Activated CD4-positive, alpha-beta T cell treated with anti-CD3 and anti-CD28 coated beads, Interleukin-2, Interleukin-4, amounts not matched to agents 100 ng/mL and 50 ng/mL, durations not matched to agents 16 hours and 8 hours (primary cell): ENCODE measurements at regions not wholly inside any gene's neighbourhood (a gene's known extent, or its start where the extent isn't known, plus 50 kb on each side); places are given as distances from the start of the nearest gene placed in this dataset.

Source experiments
- DNase-seq: peaks from one replicate; pipeline ENCODE4 v3.0.0-alpha.2; 2020; ENCODE audit warnings: low spot score

- no peak for DNase-seq
These were observed 613.8 kb upstream of the TENM4 start for GRCh38 chr11:80054582-80055165.

DNA sequence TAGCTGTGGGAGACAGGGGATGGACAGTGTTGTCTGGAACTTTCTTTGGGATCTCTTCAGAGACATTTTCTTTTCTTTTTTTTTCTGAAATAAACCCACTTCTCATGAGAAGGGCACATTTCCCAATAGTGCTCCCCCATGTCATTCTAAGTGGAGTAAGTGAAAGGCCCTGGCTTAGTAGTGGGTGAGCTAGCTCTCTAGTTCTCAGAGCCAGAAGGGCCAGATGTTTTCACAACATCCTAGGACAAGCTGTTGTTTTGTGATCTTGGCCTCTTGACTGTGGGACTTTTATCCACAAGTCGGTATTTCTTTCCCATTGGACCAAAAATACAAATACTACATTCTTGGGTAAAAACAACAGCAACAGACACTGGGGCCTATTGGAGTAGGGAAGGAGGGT, 607.7 kb upstream of the TENM4 start:
- DNase-seq, result no peak

DNA sequence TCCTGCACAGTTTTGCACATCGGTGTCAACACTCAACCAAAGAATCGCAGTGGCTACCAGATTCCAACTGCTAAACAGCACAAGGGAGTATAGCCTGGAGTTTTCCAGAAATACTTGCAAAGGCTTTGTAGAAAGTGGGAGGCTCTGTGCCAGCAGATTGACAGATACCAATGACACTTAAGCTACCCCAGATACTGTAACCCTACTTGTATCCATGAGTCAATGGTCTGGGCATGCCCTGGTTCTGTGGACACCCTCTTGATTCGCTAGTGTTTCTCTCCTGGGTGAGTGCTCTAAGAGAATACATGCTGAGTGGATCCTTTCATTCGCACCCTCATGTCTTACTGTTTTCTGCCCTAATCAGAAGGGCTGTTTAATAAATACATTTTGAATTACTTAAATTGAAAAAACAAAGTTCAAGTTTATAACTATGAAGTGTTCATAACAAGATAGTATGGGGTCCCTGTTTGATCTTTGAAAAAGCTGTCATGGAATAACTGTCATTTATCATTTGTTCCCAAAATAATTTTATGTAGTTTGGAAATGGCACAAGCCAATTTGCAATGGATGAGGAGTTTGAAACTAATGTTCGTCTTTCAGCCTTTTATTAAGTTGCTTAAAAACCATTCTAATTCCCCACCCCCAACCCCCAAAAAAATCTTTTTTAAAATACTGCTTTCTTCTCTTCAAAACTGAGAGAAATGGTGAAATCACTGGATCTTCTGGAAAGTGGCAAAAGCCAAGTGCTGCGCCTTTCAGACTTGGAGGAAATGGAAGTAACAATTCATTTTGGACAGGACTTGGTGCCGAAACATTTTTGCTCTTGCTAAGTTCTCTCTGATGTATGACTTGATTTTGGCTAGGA, 600.5 kb upstream of the TENM4 start:
- no peak for DNase-seq

- DNase-seq, result no peak
These were observed 594.0 kb upstream of the TENM4 start for GRCh38 chr11:80034801-80035200.

DNA sequence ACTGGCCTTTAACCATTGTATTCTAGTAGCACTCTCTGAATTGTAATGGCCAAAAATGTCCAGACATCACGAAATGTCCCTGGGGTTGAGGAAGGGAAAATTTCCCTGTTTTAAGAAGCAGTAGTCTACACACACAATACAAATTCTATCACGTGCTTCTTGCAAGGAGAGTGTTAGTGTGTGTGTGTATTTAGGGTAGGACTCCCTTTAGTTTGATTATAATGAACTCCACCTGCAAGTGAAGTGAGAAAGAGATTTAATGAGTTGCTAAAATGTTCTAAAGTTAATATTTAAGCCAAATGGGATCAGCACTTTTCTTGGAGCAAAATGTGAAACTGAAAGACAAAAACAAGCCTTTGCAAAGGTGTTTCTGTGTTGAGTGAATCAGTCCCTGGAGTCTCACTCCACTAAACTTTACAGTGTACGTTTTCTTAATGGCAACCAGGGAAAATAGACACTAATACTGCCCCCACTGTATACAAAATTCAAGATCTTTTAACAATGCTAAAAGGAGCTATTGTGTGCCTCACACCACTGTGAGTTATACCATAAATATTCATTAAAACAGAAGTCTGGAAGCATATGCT, 590.3 kb upstream of the TENM4 start:
- DNase-seq, result no peak

DNA sequence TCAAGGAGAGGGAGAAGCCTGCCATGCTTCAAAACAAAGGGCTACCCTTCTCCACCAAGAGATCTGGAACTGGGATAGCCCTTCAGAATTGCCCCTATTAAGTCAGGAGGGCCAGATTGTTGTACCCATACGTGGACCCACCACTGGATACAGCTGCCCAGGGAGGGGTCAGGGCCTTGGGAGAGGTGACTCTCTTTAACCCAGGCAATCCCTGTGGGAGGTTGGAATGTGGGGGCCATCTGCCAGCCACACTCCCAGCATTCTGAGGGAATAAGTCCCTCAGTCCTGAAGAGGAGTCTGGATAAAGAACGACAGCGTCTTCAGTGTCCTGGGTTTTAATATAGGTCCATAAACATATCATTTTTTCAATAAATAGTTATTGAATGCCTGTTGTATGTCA, 588.2 kb upstream of the TENM4 start:
- no peak for DNase-seq

DNA sequence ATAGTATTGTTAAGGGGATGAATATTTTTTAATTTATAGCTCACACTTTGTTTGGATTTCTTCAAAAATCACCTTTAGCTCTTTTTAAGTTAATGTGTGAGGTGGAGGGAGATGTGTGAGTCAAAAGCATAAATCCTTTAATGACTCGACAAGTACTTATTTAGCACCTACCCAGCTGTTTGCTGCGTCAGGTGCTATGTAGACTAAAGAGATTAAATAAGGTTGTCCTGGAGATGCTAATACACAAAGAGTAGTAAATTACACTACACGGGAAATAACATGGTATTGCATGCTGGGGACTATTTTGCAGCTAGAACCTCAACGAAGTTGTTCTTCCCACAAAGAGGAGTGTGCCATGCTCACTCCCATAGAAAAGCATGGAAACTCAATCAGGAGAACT, 583.3 kb upstream of the TENM4 start:
- DNase-seq, result no peak

GRCh38 chr11:80023386-80023785, 582.6 kb upstream of the TENM4 start:
- DNase-seq, result no peak

DNA sequence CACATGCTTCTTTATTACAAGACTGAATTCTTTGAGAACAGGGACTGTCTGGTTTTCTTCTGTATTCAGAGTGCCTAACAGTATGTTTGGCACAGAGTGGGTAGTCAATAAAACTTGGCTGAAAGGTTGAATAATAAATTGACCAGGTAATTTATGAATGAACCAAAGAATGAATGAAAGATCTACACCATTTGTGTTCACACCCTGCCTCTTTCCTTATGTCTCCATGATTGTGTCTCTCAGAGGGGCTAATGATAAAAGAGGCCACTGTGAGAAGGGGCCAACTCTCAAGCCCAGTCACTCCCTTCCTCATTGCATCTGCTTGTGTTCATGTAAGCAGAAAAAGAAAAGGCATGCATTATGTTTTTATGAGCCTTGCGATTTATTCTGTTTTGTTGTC, 569.7 kb upstream of the TENM4 start:
- DNase-seq, result no peak

DNA sequence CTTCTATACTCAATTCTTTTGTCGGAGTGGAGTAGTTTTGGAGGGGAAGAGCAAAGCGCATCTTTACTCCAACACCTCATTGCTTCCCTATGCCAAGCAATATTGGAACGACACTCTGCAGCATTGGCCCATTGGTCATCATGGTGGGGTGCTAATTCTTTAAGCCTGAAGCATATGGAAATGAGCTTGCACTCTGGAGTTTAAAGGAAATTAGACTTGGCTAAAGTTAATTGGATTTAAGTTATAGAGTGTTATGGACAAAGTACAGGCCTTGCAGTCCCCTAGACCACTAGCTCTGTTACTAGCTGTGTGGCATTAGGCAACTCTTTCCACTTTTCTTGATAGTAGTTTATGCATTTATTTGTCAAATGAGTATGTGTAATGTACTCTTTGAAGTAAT, 568.3 kb upstream of the TENM4 start:
- DNase-seq, result no peak

DNA sequence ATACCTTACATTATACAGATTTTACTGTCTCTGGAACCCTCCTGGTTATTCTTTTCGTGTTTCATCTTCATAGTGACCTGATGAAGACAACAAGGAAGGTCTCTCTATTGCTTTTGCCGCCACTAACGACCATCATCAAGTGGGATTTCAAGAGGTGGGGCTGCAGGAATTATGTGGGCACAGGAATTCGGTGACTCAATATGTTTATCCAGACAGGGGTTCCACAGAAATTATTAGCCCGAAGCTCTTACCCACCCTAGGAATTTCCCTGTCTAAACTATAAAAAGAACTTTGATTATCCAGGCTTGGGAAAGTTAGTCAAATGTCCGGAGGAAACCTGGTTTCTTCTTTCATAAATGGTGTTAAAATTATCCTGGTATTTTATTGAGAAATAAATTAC, 566.8 kb upstream of the TENM4 start:
- DNase-seq, result no peak

- DNase-seq, result no peak
These were observed 549.3 kb upstream of the TENM4 start for GRCh38 chr11:79990141-79990540.

DNA sequence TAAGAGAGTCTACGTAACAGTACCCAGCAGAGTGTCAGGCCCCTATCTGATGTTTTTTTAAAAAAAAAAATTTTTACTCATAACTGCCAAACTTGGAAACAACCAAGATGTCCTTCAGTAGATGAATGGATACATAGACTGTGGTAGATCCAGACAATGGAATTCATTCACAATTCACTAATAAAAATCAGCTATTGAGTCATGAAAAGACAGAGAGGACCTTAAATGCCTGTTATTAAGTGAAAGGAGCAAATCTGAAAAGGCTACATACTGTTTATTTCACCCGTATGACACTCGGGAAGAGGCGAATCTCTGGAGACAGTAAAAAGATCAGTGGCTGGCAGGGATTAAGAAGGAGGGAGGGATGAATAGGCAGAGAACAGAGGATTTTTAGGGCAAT, 541.4 kb upstream of the TENM4 start:
- DNase-seq, result no peak

- DNase-seq, result no peak
These were observed 540.1 kb upstream of the TENM4 start for GRCh38 chr11:79980916-79981315.

GRCh38 chr11:79973721-79974617, 533.1 kb upstream of the TENM4 start:
- DNase-seq, result no peak

DNA sequence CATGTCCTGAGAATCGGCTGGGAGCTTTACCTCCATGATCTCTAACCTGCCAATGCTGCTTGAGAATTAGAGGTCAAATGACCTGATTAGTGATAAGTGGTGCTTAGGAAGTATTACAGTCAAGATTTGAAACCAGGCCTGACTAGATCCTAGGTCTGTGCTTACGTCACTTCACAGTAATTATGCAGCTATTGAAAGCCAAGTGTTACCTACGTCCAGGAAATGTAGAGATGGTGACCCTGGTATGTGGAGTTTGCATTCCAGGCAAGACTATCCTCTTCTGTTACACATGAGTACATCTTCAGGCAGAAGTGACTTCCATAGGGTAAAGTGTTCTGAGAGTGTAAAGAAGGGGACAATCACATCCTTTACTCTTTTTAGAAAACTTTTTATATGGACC, 530.4 kb upstream of the TENM4 start:
- no peak for DNase-seq

GRCh38 chr11:79966592-79966991, 525.8 kb upstream of the TENM4 start:
- no peak for DNase-seq

DNA sequence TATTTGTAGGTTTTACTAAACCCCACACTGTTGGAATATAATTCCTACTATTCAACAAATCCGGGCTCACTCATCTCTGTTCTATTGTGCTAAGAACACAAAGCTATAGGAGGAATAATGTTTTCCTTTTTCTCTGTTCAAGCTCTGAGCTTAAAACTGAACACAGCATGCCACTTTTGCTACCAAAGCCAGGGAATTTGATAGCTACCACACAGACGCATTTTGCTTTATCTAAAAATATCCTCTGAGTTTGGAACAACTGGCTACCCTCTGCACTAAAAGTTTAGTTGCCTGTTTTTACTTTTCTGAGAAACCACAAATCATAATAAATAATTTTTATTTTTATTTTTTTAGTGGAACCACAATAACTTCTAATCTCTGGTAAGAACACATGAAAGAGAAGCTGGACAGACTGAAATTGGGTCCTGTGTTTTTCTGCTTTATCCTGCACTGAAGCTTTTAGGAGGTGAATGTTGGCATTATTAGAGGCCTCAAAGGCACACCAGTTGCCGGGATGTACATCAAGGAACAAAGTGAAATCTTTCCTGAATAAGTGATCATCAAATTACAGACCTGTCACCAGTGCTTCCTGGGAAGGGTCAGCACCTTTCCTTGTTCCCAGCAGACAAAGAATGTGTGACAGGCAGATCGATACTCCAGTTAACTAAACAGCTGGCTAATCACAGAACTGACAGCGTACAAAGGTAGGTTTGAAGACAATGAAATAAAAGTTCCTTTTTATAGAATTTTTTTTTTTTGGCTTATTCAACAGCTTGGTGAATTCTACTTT, 523.2 kb upstream of the TENM4 start:
- no peak for DNase-seq

DNA sequence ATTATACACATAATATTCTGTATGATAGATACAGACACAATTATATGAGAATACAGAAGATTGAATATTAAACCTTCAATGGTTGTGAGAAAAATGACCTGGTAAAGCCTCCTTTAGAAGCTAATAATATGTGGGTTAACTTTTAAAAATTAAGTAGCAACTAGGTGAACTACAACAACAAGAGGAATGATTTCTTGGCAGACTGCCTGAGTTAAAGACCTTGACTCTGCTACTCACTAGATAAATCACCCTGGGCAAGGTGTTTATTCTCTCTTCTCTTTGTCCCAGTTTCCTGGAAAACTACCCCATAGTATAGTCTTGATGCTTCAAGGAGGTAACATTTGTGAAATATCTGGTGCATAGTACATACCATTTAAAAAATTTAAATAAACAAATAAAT, 519.6 kb upstream of the TENM4 start:
- no peak for DNase-seq

- DNase-seq, result no peak
These were observed 518.5 kb upstream of the TENM4 start for GRCh38 chr11:79959318-79959717.

DNA sequence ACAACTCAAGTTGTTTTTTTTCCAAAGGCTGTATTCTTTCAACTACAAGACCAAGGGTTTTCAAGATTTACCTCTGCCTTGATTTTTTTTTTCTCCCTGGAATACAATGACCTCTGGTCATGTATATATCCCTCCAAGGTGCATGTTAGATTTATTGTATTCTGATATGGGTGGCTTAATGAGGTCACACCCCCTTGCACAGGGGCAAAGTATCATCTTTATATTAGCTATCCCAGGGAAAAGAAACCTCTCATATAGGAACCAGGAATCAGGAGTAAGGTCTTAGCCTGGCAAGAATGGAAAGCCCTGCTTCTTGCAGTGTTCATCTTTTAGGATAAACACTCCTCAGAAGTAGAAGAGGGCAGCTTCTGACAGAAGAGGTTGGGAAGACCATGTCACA, 516.9 kb upstream of the TENM4 start:
- DNase-seq, result no peak

DNA sequence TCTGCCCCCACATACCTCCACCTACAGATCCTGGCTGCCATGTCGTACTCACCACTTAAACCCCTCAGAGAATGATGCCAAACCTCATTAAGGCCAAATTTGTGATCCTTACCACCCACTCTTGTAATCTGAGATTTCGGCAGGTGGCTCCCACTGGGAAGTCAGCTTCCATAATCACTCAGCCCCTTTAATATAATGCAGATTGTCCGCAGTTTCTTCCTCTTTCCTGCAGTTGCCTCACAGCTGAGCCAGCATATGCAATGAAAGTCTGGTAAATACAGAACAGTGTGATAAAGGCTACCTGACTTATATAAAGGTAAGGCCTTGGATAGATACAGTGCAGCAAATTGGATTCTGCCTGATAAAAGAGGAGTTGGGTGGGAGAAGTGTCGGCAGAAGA, 515.2 kb upstream of the TENM4 start:
- DNase-seq, result no peak
